OCI-LY7 (cell line): ENCODE measurements at regions not wholly inside any gene's neighbourhood (a gene's known extent, or its start where the extent isn't known, plus 50 kb on each side); places are given as distances from the start of the nearest gene placed in this dataset.

Experiments
- BruUV-seq: library from RNA; stranded (reverse); fragments of 400-500 nt; replicated peaks from 2 replicates; lab custom pipeline; 2021; lab: Mats Ljungman, UMichigan
- CTCF ChIA-PET: fragments of 300-600 bp; sonication (Branson Sonifier 250); formaldehyde crosslinking; loops from one replicate; lab custom pipeline; 2022; ENCODE audit warnings: antibody characterized with exemption; ENCODE audit not compliant: unreplicated experiment; lab: Charles Lee
- POLR2A ChIA-PET: fragments of 300-600 bp; sonication (Branson Sonifier 250); formaldehyde crosslinking; loops from one replicate; lab custom pipeline; 2022; ENCODE audit warnings: antibody characterized with exemption; lab: Charles Lee
- DNase-seq: peaks from one replicate; pipeline ENCODE4 v3.0.0-alpha.2; 2015; ENCODE audit warnings: low spot score
- H2AFZ ChIP-seq: fragments of 200-600 bp; sonication (generic), shearing (Covaris generic); 2 replicates; pipeline ENCODE4 v1.6.1; 2014; ENCODE audit warnings: mild to moderate bottlenecking, antibody characterized with exemption, low read length, moderate library complexity
- H3K27ac ChIP-seq: fragments of 200-600 bp; sonication (generic); 2 replicates; pipeline ENCODE4 v1.5.1; 2014; ENCODE audit warnings: mixed run types, low read depth, mild to moderate bottlenecking, moderate library complexity, low read length, inconsistent platforms; ENCODE audit not compliant: poor library complexity, severe bottlenecking
- H3K36me3 ChIP-seq: fragments of 200-600 bp; sonication (generic); 2 replicates; pipeline ENCODE4 v1.6.1; 2014; ENCODE audit warnings: mild to moderate bottlenecking, antibody characterized with exemption, low read length, moderate library complexity, mixed read lengths; ENCODE audit not compliant: insufficient read depth
- H3K4me1 ChIP-seq: fragments of 200-600 bp; sonication (generic); 2 replicates; pipeline ENCODE4 v1.5.1; 2014; ENCODE audit warnings: mild to moderate bottlenecking, low read length; ENCODE audit not compliant: insufficient read depth, poor library complexity, severe bottlenecking
- H3K4me2 ChIP-seq: fragments of 200-600 bp; sonication (generic); 2 replicates; pipeline ENCODE4 v1.6.1; 2014; ENCODE audit warnings: mild to moderate bottlenecking, low read length
- H3K4me3 ChIP-seq: fragments of 200-600 bp; sonication (generic); 2 replicates; pipeline ENCODE4 v1.5.1; 2014; ENCODE audit warnings: mild to moderate bottlenecking, low read depth, low read length; ENCODE audit not compliant: poor library complexity, severe bottlenecking
- H3K79me2 ChIP-seq: fragments of 200-600 bp; sonication (generic); 2 replicates; pipeline ENCODE4 v1.6.1; 2016; ENCODE audit warnings: low read depth, mild to moderate bottlenecking, low read length, moderate library complexity, mixed read lengths; ENCODE audit not compliant: insufficient read depth
- H3K9me2 ChIP-seq: fragments of 200-600 bp; sonication (generic); 2 replicates; pipeline ENCODE4 v1.6.1; 2016; ENCODE audit warnings: mild to moderate bottlenecking, low read length, mixed read lengths; ENCODE audit not compliant: insufficient read depth
- H3K9me3 ChIP-seq: fragments of 200-600 bp; sonication (generic); 2 replicates; pipeline ENCODE4 v1.6.1; 2014; ENCODE audit warnings: mild to moderate bottlenecking, mixed run types, low read length, mixed read lengths
- H4K20me1 ChIP-seq: fragments of 200-600 bp; sonication (generic); 2 replicates; pipeline ENCODE4 v1.6.1; 2014; ENCODE audit warnings: mild to moderate bottlenecking, antibody characterized with exemption, low read length, moderate library complexity, mixed read lengths; ENCODE audit not compliant: insufficient read depth
- CTCF ChIP-seq: fragments of 200-600 bp; sonication (generic); conservative IDR thresholded peaks from 2 replicates; pipeline ENCODE4 v1.5.1; 2014; ENCODE audit warnings: mild to moderate bottlenecking, antibody characterized with exemption, low read length, moderate library complexity, mixed read lengths
- EZH2phosphoT487 ChIP-seq: fragments of 200-600 bp; sonication (generic); IDR thresholded peaks from 2 replicates; pipeline ENCODE4 v1.6.1; 2018; ENCODE audit warnings: low read depth, borderline replicate concordance, mild to moderate bottlenecking, mixed run types, antibody characterized with exemption, low read length, moderate library complexity, mixed read lengths
- intact Hi-C: fragments of 100-400 bp; cut with micrococcal nuclease; formaldehyde crosslinking; loops from one replicate; pipeline ENCODE4 v1.10.0; 2022; ENCODE audit not compliant: unreplicated experiment

- Histone ChIP-seq H3K79me2 (no peaks in the 10 kb centered on the region), H3K36me3 (no peaks in the 10 kb centered on the region), H2AFZ (no peak overlapping the region), H3K4me3 (no peak overlapping the region), H3K27ac (no peak overlapping the region), H3K9me3 (no peaks in the 10 kb centered on the region), H4K20me1 (no peaks in the 10 kb centered on the region), H3K4me2 (no peak overlapping the region), H3K4me1 (no peaks in the 10 kb centered on the region), H3K9me2 (no peaks in the 10 kb centered on the region)
- TF ChIP-seq EZH2phosphoT487: no peak
- TF ChIP-seq CTCF: no peak
- ChIA-PET POLR2A (interaction anchor here (0.7 kb wide), 1 partner anchor 37 kb away, joined by 4 read pairs; no protein-coding TSS in a partner anchor), CTCF (no interaction called here)
- intact Hi-C loops: no loop called here
- BruUV-seq: no TSS peak
- no peak for DNase-seq
These were observed 137.2 kb upstream of the PCBD1 start for GRCh38 chr10:71025535-71025934.

DNA sequence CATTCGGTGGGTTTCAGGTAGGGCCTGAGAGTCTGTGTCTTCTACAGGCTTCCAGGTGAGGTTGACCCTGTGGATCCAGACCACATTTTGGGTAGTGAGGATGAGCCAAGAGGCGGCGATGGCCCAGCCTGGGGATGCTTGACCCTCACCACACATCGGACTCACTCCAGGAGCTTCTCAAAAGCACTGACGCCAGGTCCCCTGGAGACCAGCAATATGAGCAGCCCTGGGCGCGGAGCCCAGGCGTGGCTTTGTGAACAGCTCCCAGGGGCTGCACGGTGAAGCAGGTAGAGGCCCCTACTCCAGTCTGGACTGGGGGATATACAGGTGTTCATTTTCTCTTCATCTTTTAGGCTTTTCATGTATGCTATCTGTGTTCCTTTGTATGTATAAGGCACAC is 139.7 kb upstream of the PCBD1 start:
- no peak overlapping the region for H3K4me3 ChIP-seq
- no peak overlapping the region for H3K4me2 ChIP-seq
- TF ChIP-seq CTCF (no peak), EZH2phosphoT487 (no peak)
- H3K4me1 ChIP-seq: no peaks in the 10 kb centered on the region
- no TSS peak for BruUV-seq
- H3K36me3 ChIP-seq: no peaks in the 10 kb centered on the region
- H3K9me3 ChIP-seq: no peaks in the 10 kb centered on the region
- POLR2A ChIA-PET: no interaction called here
- intact Hi-C loops: no loop called here
- H3K79me2 ChIP-seq: no peaks in the 10 kb centered on the region
- no peaks in the 10 kb centered on the region for H3K9me2 ChIP-seq
- H3K27ac ChIP-seq: no peak overlapping the region
- H2AFZ ChIP-seq: no peak overlapping the region
- CTCF ChIA-PET: no interaction called here
- H4K20me1 ChIP-seq: no peaks in the 10 kb centered on the region
- DNase-seq: no peak

DNA sequence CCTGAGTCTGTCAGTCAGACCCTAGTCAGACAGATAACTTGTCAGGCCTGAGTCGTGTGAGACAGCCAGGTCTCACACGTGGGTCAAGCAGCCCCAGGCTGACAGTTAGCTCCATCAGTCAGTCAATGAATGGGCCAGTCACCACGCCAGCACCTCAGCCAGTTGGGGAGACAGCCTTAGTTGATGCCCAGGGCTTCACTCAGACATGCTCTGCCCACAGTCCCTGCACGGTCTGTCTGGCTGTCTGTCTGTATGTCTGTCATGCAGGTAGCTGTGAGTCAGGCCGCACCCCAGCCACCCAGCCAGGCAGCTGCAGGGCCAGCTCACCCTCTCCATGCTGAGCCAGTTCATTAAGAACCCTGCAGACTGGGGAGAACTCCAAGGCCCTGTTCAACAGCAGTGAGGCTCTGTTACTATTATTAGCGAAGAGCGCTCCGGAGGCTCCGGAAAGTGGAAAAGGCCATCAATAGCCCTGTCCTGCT is 141.1 kb upstream of the PCBD1 start:
- no peak overlapping the region for H3K27ac ChIP-seq
- no peaks in the 10 kb centered on the region for H4K20me1 ChIP-seq
- no peak overlapping the region for H3K4me2 ChIP-seq
- intact Hi-C loops: no loop called here
- TF ChIP-seq CTCF (no peak), EZH2phosphoT487 (no peak)
- DNase-seq: no peak
- no peaks in the 10 kb centered on the region for H3K9me2 ChIP-seq
- ChIA-PET CTCF (no interaction called here), POLR2A (no interaction called here)
- no peak overlapping the region for H3K4me3 ChIP-seq
- H3K79me2 ChIP-seq: no peaks in the 10 kb centered on the region
- H3K4me1 ChIP-seq: no peaks in the 10 kb centered on the region
- H3K9me3 ChIP-seq: no peaks in the 10 kb centered on the region
- BruUV-seq: no TSS peak
- no peaks in the 10 kb centered on the region for H3K36me3 ChIP-seq
- H2AFZ ChIP-seq: no peak overlapping the region
